ENCODE measurements at regions not wholly inside any gene's neighbourhood (a gene's known extent, or its start where the extent isn't known, plus 50 kb on each side); places are given as distances from the start of the nearest gene placed in this dataset.

DNA sequence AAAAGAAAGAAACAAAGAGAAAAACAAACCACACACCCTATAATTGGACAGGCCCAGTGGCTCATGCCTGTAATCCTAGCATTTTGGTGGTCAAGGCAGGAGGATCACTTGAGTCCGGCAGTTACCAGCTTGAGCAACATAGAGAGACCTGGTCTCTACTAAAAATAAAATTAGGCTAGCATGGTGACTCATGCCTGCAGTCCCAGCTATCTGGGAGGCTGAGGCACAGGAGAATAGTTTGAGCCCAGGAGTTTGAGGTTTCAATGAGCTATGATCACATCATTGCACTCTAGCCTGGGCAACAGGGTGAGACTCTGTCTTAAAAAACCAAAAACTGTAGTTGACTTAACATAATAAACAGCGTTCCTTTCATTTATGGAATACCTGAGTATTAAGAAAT is 72.3 kb upstream of the ST3GAL6 start:
- no peak for TF ChIP-seq KDM5A (IDR thresholded peaks at IDR 0.05)
- no peak for TF ChIP-seq RAD21 (conservative IDR thresholded peaks at IDR 0.05 in 1 of 2, IDR thresholded peaks at IDR 0.05 in 1 of 2)
- TF ChIP-seq TFCP2L1 (CRISPR knock-in tag; IDR thresholded peaks at IDR 0.05), result no peak
